HL-60 (cell line): ENCODE measurements at regions not wholly inside any gene's neighbourhood (a gene's known extent, or its start where the extent isn't known, plus 50 kb on each side); places are given as distances from the start of the nearest gene placed in this dataset.

ENCODE experiments used
- DNase-seq, 2 experiments: peaks; one replicate each; pipeline ENCODE4 v3.0.0-alpha.2; 2010 to 2020; ENCODE audit warnings: low read depth in 1 of 2, low spot score in 1 of 2
- H3K27ac ChIP-seq: fragments of 250-450 bp; sonication (Bioruptor Pico); replicated peaks from 2 replicates; pipeline ENCODE4 v1.5.1; 2020; ENCODE audit warnings: mild to moderate bottlenecking, moderate library complexity
- H3K27me3 ChIP-seq: fragments of 250-450 bp; sonication (Bioruptor Pico); 2 replicates; pipeline ENCODE4 v1.5.1; 2021; ENCODE audit warnings: mild to moderate bottlenecking, moderate library complexity; ENCODE audit not compliant: insufficient read depth, poor library complexity, severe bottlenecking
- H3K4me3 ChIP-seq: replicated peaks from 2 replicates; pipeline ENCODE4 v1.5.1; 2011; ENCODE audit warnings: mild to moderate bottlenecking, control low read depth, low read length; ENCODE audit not compliant: insufficient read depth
- CTCF ChIP-seq: IDR thresholded peaks from one replicate; pipeline ENCODE4 v1.5.1; 2011; ENCODE audit warnings: low read length, control low read depth, inconsistent platforms; ENCODE audit not compliant: insufficient read depth
- GABPA ChIP-seq: IDR thresholded peaks from 2 replicates; pipeline ENCODE4 v1.6.1; 2012; ENCODE audit warnings: low read depth
- POLR2AphosphoS5 ChIP-seq: IDR thresholded peaks from 2 replicates; pipeline ENCODE4 v1.6.1; 2012; ENCODE audit warnings: low read depth
- REST ChIP-seq: IDR thresholded peaks from 2 replicates; pipeline ENCODE4 v1.6.1; 2012; ENCODE audit warnings: low read depth; ENCODE audit not compliant: insufficient replicate concordance
- SPI1 ChIP-seq: IDR thresholded peaks from 2 replicates; pipeline ENCODE4 v1.6.1; 2012; ENCODE audit warnings: low read depth, mild to moderate bottlenecking, borderline replicate concordance

- Histone ChIP-seq H3K27me3 (no peaks in the 10 kb centered on the region), H3K4me3 (no peak overlapping the region), H3K27ac (no peak overlapping the region)
- TF ChIP-seq POLR2AphosphoS5 = peak; percentile 73
- no peak; the same call in 1 of the 2 replicates for TF ChIP-seq SPI1
- DNase-seq = peak; percentile 65 to 76
Measured at GRCh38 chr12:132429946-132430643, 59.9 kb upstream of the FBRSL1 start.

- H3K4me3 ChIP-seq = no peak overlapping the region
- no peak overlapping the region for H3K27ac ChIP-seq
- DNase-seq = peak in 1 of 2 experiments; percentile 28
- no peak for TF ChIP-seq REST
- TF ChIP-seq SPI1 = no peak
- TF ChIP-seq POLR2AphosphoS5 = no peak
- no peak for TF ChIP-seq GABPA
- TF ChIP-seq CTCF = no peak
- H3K27me3 ChIP-seq = no peaks in the 10 kb centered on the region
Measured at GRCh38 chr12:132429602-132429945, 60.4 kb upstream of the FBRSL1 start.

- Histone ChIP-seq H3K27me3 (no peaks in the 10 kb centered on the region), H3K4me3 (no peak overlapping the region), H3K27ac (no peak overlapping the region)
- peak in 1 of 2 experiments; percentile 78 for DNase-seq
- TF ChIP-seq REST (no peak), POLR2AphosphoS5 (peak; percentile 64; the same call in 1 of the 2 replicates), CTCF (no peak), SPI1 (peak; percentile 97), GABPA (no peak)
Measured at GRCh38 chr12:132428936-132429601, 60.9 kb upstream of the FBRSL1 start.

DNA sequence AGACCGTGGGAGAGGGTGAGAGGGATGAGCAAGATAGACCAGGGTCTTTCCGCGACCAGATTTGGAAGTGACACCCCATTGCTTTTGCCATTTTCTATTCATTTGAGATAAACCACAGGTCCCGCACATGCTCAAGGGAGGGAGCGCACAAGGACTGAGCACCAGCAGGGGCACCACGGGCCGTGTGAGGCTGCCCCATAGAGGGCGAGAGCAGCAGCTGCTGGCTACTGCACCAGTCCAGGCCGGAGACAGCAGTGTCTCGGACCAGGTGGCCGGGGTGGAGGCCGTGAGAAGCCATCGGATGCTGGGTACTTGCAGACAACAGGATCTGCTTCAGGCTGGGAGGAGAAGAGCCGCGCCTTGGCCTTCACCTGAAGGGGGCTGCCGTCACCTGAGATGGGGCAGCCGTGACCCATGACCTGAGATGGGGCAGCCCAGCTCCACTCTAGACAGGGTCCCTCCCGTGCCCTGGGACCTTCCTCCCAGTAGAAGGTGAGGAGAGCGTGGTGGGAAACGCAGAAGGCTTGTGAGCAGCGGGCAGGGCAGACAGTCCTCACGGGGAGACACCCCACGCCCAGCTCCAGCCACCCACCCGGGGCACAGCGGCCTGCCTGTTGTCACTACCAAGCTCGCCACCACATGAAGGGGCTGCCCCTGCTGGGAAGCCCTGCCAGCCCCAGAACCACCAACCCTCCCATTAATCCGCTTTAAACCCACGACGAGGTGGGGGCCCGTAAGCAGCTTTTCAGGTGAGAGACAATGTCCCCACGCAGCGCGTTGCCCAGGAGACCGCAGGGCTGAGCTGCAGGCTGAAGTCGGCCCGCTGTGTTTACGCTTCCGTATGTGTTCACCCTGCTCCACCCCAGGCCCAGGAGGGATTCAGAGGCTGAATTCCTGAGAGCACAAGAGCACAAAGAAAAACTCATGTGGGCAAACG, 61.7 kb upstream of the FBRSL1 start:
- DNase-seq = peak in 1 of 2 experiments; percentile 21
- H3K4me3 ChIP-seq = no peak overlapping the region
- no peak for TF ChIP-seq CTCF
- no peak for TF ChIP-seq GABPA
- TF ChIP-seq SPI1 = no peak
- TF ChIP-seq REST = no peak
- peaks cover 5% of the 10 kb centered on the region for H3K27me3 ChIP-seq
- H3K27ac ChIP-seq = no peak overlapping the region
